GM12864 (cell line): ENCODE measurements at regions not wholly inside any gene's neighbourhood (a gene's known extent, or its start where the extent isn't known, plus 50 kb on each side); places are given as distances from the start of the nearest gene placed in this dataset.
"Not testable (repeated sequence)": the region's sequence is repeated elsewhere in the genome, so short reads cannot be mapped to it uniquely, and the experiment has no call there.

Experiments
- DNase-seq: peaks from one replicate; pipeline ENCODE4 v3.0.0-alpha.2; 2011; ENCODE audit warnings: low read depth
- H3K4me3 ChIP-seq: 2 replicates; pipeline ENCODE4 v1.5.1; 2011; ENCODE audit warnings: mild to moderate bottlenecking, low read depth, low read length, control low read depth
- CTCF ChIP-seq: IDR thresholded peaks from 2 replicates; pipeline ENCODE4 v1.5.1; 2011; ENCODE audit warnings: low read depth, mild to moderate bottlenecking, moderate library complexity, low read length, control low read depth, inconsistent platforms; ENCODE audit errors: missing control alignments

- H3K4me3 ChIP-seq: no peak overlapping the region
- no peak for DNase-seq
- no peak for TF ChIP-seq CTCF
Measured at GRCh38 chrX:87006561-87006960, 511.0 kb upstream of the KLHL4 start.

- DNase-seq: no peak
- no peak overlapping the region for H3K4me3 ChIP-seq
Measured at GRCh38 chrX:87017210-87017609, 500.4 kb upstream of the KLHL4 start.

GRCh38 chrX:87033115-87033514, 484.5 kb upstream of the KLHL4 start:
- DNase-seq: not testable (repeated sequence)

More at GRCh38 chrX:87017210-87017609, 500.4 kb upstream of the KLHL4 start:
- no peak for TF ChIP-seq CTCF

GRCh38 chrX:87045352-87045751, 472.2 kb upstream of the KLHL4 start:
- DNase-seq: no peak
- H3K4me3 ChIP-seq: no peak overlapping the region
- TF ChIP-seq CTCF: no peak

More at GRCh38 chrX:87033115-87033514, 484.5 kb upstream of the KLHL4 start:
- H3K4me3 ChIP-seq: not testable (repeated sequence)

- no peak overlapping the region for H3K4me3 ChIP-seq
- DNase-seq: no peak
- TF ChIP-seq CTCF: no peak
Measured at GRCh38 chrX:87049567-87049966, 468.0 kb upstream of the KLHL4 start.

- H3K4me3 ChIP-seq: no peak overlapping the region
- DNase-seq: no peak
- TF ChIP-seq CTCF: no peak
Measured at GRCh38 chrX:87063642-87064041, 454.0 kb upstream of the KLHL4 start.

GRCh38 chrX:87064502-87064901, 453.1 kb upstream of the KLHL4 start:
- no peak overlapping the region for H3K4me3 ChIP-seq
- TF ChIP-seq CTCF: no peak
- no peak for DNase-seq
